MM.1S (cell line): ENCODE measurements at regions not wholly inside any gene's neighbourhood (a gene's known extent, or its start where the extent isn't known, plus 50 kb on each side); places are given as distances from the start of the nearest gene placed in this dataset.

Source experiments
- DNase-seq: peaks from one replicate; pipeline ENCODE4 v3.0.0-alpha.2; 2015
- H2AFZ ChIP-seq: fragments of 300-600 bp; sonication (generic); 2 replicates; pipeline ENCODE4 v1.6.0; 2016; ENCODE audit warnings: antibody characterized with exemption, low read length
- H3F3A ChIP-seq: fragments of 300-600 bp; sonication (generic); 2 replicates; pipeline ENCODE4 v1.6.1; 2016; ENCODE audit warnings: mild to moderate bottlenecking, antibody characterized with exemption, low read length, moderate library complexity, mixed read lengths; ENCODE audit not compliant: insufficient read depth
- H3K27ac ChIP-seq: fragments of 300-600 bp; sonication (generic); 2 replicates; pipeline ENCODE4 v1.5.1; 2016; ENCODE audit warnings: mild to moderate bottlenecking, low read length
- H3K27me3 ChIP-seq: fragments of 300-600 bp; sonication (generic); replicated peaks from 2 replicates; pipeline ENCODE4 v1.6.0; 2016; ENCODE audit warnings: low read length; ENCODE audit not compliant: insufficient read depth
- H3K36me3 ChIP-seq: fragments of 300-600 bp; sonication (generic); replicated peaks from 2 replicates; pipeline ENCODE4 v1.6.1; 2016; ENCODE audit warnings: mild to moderate bottlenecking, low read length, mixed read lengths; ENCODE audit not compliant: insufficient read depth
- H3K4me1 ChIP-seq: fragments of 300-600 bp; sonication (generic); 2 replicates; pipeline ENCODE4 v1.6.1; 2016; ENCODE audit warnings: low read length, mixed read lengths
- H3K4me2 ChIP-seq: fragments of 300-600 bp; sonication (generic); 2 replicates; pipeline ENCODE4 v1.6.0; 2016; ENCODE audit warnings: low read depth, low read length
- H3K4me3 ChIP-seq: fragments of 300-600 bp; sonication (generic); 2 replicates; pipeline ENCODE4 v1.5.1; 2016; ENCODE audit warnings: low read length, mixed read lengths
- H3K79me2 ChIP-seq: fragments of 300-600 bp; sonication (generic); 2 replicates; pipeline ENCODE4 v1.6.1; 2016; ENCODE audit warnings: mixed run types, low read length, mixed read lengths
- H3K9ac ChIP-seq: fragments of 300-600 bp; sonication (generic); 2 replicates; pipeline ENCODE4 v1.6.1; 2016; ENCODE audit warnings: low read length, mixed read lengths
- H3K9me2 ChIP-seq: fragments of 300-600 bp; sonication (generic); replicated peaks from 2 replicates; pipeline ENCODE4 v1.6.1; 2016; ENCODE audit warnings: mild to moderate bottlenecking, low read length, mixed read lengths; ENCODE audit not compliant: insufficient read depth
- H3K9me3 ChIP-seq: fragments of 300-600 bp; sonication (generic); replicated peaks from 2 replicates; pipeline ENCODE4 v1.6.1; 2016; ENCODE audit warnings: mild to moderate bottlenecking, low read length, mixed read lengths; ENCODE audit not compliant: insufficient read depth
- H4K20me1 ChIP-seq: fragments of 300-600 bp; sonication (generic); 2 replicates; pipeline ENCODE4 v1.6.1; 2016; ENCODE audit warnings: mild to moderate bottlenecking, low read length, moderate library complexity, mixed read lengths; ENCODE audit not compliant: insufficient read depth
- CTCF ChIP-seq: fragments of 300-600 bp; sonication (generic); IDR thresholded peaks from 2 replicates; pipeline ENCODE4 v1.5.1; 2016; ENCODE audit warnings: antibody characterized with exemption, low read length, mixed read lengths
- EZH2 ChIP-seq: fragments of 300-600 bp; sonication (generic); optimal IDR thresholded peaks from 2 replicates; pipeline ENCODE3; 2017; ENCODE audit warnings: low read depth, mild to moderate bottlenecking, antibody characterized with exemption, low read length, mixed read lengths
- EZH2phosphoT487 ChIP-seq: fragments of 300-600 bp; sonication (generic); IDR thresholded peaks from 2 replicates; pipeline ENCODE4 v1.6.1; 2018; ENCODE audit warnings: antibody characterized with exemption, low read length

GRCh38 chr13:54133746-54134145 lies 1105.1 kb downstream of the OLFM4 start:
- H3K9me3 ChIP-seq = no peaks in the 10 kb centered on the region
- no peak overlapping the region for H3K4me2 ChIP-seq
- H3K4me1 ChIP-seq = no peaks in the 10 kb centered on the region
- H3F3A ChIP-seq = no peaks in the 10 kb centered on the region
- no peaks in the 10 kb centered on the region for H3K36me3 ChIP-seq
- no peaks in the 10 kb centered on the region for H4K20me1 ChIP-seq
- no peak for TF ChIP-seq EZH2
- TF ChIP-seq CTCF = no peak
- no peak for TF ChIP-seq EZH2phosphoT487
- H2AFZ ChIP-seq = no peak overlapping the region
- no peaks in the 10 kb centered on the region for H3K79me2 ChIP-seq
- no peaks in the 10 kb centered on the region for H3K9me2 ChIP-seq
- H3K4me3 ChIP-seq = no peak overlapping the region
- H3K27ac ChIP-seq = no peak overlapping the region
- no peak overlapping the region for H3K9ac ChIP-seq
- no peak for DNase-seq
- H3K27me3 ChIP-seq = no peaks in the 10 kb centered on the region

- Histone ChIP-seq H3K4me3 (no peak overlapping the region), H2AFZ (no peak overlapping the region), H3K4me1 (no peaks in the 10 kb centered on the region), H3K79me2 (no peaks in the 10 kb centered on the region), H3K9me2 (no peaks in the 10 kb centered on the region), H3K27ac (no peak overlapping the region), H3K36me3 (no peaks in the 10 kb centered on the region), H3K9me3 (no peaks in the 10 kb centered on the region), H4K20me1 (no peaks in the 10 kb centered on the region), H3F3A (no peaks in the 10 kb centered on the region), H3K9ac (no peak overlapping the region), H3K4me2 (no peak overlapping the region), H3K27me3 (no peaks in the 10 kb centered on the region)
- DNase-seq = no peak
- TF ChIP-seq EZH2phosphoT487 (no peak), EZH2 (no peak), CTCF (no peak)
Observed at GRCh38 chr13:54144828-54145227, 1116.2 kb downstream of the OLFM4 start.

GRCh38 chr13:54150851-54151250 lies 1122.2 kb downstream of the OLFM4 start:
- TF ChIP-seq EZH2 (no peak), EZH2phosphoT487 (no peak), CTCF (no peak)

More at GRCh38 chr13:54150851-54151250, 1122.2 kb downstream of the OLFM4 start:
- Histone ChIP-seq H3K4me3 (no peak overlapping the region), H3K4me1 (no peaks in the 10 kb centered on the region), H3K9me3 (no peaks in the 10 kb centered on the region), H4K20me1 (no peaks in the 10 kb centered on the region), H3F3A (no peaks in the 10 kb centered on the region), H3K27ac (no peak overlapping the region), H3K4me2 (no peak overlapping the region), H3K27me3 (no peaks in the 10 kb centered on the region), H3K79me2 (no peaks in the 10 kb centered on the region), H2AFZ (no peak overlapping the region), H3K9ac (no peak overlapping the region), H3K36me3 (no peaks in the 10 kb centered on the region), H3K9me2 (no peaks in the 10 kb centered on the region)
- DNase-seq = no peak
